ENCODE measurements at regions not wholly inside any gene's neighbourhood (a gene's known extent, or its start where the extent isn't known, plus 50 kb on each side); places are given as distances from the start of the nearest gene placed in this dataset.

DNA sequence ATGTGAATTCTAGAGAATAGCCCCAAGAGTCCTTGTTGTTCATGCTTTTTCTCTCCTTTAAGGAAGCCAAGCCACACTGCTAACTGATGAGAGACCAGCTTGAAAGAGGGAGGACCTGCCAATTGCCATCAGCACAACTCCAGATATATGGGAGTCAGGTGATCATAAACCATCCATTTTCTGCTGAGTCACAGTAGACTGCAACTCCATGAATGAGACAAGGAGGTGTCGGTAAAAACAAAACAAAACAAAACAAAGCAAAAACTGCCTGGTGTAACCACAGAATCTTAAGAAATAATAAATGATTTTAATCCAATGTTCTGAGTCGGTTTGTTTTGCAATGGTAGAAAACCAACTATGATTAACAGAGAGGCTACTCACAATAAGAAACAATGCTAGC lies 837.3 kb downstream of the PCDH7 start (continued):
- TF ChIP-seq, protein P1, sequence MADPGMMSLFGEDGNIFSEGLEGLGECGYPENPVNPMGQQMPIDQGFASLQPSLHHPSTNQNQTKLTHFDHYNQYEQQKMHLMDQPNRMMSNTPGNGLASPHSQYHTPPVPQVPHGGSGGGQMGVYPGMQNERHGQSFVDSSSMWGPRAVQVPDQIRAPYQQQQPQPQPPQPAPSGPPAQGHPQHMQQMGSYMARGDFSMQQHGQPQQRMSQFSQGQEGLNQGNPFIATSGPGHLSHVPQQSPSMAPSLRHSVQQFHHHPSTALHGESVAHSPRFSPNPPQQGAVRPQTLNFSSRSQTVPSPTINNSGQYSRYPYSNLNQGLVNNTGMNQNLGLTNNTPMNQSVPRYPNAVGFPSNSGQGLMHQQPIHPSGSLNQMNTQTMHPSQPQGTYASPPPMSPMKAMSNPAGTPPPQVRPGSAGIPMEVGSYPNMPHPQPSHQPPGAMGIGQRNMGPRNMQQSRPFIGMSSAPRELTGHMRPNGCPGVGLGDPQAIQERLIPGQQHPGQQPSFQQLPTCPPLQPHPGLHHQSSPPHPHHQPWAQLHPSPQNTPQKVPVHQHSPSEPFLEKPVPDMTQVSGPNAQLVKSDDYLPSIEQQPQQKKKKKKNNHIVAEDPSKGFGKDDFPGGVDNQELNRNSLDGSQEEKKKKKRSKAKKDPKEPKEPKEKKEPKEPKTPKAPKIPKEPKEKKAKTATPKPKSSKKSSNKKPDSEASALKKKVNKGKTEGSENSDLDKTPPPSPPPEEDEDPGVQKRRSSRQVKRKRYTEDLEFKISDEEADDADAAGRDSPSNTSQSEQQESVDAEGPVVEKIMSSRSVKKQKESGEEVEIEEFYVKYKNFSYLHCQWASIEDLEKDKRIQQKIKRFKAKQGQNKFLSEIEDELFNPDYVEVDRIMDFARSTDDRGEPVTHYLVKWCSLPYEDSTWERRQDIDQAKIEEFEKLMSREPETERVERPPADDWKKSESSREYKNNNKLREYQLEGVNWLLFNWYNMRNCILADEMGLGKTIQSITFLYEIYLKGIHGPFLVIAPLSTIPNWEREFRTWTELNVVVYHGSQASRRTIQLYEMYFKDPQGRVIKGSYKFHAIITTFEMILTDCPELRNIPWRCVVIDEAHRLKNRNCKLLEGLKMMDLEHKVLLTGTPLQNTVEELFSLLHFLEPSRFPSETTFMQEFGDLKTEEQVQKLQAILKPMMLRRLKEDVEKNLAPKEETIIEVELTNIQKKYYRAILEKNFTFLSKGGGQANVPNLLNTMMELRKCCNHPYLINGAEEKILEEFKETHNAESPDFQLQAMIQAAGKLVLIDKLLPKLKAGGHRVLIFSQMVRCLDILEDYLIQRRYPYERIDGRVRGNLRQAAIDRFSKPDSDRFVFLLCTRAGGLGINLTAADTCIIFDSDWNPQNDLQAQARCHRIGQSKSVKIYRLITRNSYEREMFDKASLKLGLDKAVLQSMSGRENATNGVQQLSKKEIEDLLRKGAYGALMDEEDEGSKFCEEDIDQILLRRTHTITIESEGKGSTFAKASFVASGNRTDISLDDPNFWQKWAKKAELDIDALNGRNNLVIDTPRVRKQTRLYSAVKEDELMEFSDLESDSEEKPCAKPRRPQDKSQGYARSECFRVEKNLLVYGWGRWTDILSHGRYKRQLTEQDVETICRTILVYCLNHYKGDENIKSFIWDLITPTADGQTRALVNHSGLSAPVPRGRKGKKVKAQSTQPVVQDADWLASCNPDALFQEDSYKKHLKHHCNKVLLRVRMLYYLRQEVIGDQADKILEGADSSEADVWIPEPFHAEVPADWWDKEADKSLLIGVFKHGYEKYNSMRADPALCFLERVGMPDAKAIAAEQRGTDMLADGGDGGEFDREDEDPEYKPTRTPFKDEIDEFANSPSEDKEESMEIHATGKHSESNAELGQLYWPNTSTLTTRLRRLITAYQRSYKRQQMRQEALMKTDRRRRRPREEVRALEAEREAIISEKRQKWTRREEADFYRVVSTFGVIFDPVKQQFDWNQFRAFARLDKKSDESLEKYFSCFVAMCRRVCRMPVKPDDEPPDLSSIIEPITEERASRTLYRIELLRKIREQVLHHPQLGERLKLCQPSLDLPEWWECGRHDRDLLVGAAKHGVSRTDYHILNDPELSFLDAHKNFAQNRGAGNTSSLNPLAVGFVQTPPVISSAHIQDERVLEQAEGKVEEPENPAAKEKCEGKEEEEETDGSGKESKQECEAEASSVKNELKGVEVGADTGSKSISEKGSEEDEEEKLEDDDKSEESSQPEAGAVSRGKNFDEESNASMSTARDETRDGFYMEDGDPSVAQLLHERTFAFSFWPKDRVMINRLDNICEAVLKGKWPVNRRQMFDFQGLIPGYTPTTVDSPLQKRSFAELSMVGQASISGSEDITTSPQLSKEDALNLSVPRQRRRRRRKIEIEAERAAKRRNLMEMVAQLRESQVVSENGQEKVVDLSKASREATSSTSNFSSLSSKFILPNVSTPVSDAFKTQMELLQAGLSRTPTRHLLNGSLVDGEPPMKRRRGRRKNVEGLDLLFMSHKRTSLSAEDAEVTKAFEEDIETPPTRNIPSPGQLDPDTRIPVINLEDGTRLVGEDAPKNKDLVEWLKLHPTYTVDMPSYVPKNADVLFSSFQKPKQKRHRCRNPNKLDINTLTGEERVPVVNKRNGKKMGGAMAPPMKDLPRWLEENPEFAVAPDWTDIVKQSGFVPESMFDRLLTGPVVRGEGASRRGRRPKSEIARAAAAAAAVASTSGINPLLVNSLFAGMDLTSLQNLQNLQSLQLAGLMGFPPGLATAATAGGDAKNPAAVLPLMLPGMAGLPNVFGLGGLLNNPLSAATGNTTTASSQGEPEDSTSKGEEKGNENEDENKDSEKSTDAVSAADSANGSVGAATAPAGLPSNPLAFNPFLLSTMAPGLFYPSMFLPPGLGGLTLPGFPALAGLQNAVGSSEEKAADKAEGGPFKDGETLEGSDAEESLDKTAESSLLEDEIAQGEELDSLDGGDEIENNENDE (IDR thresholded peaks at IDR 0.05; ENCODE audit: insufficient replicate concordance, low read length), result no peak
